ENCODE measurements at regions not wholly inside any gene's neighbourhood (a gene's known extent, or its start where the extent isn't known, plus 50 kb on each side); places are given as distances from the start of the nearest gene placed in this dataset.
"Not testable (repeated sequence)": the region's sequence is repeated elsewhere in the genome, so short reads cannot be mapped to it uniquely, and the experiment has no call there.

- no peak for DNase-seq
- H3K27ac ChIP-seq (replicated peaks), result no peak overlapping the region
- H3K36me3 ChIP-seq, result no peaks in the 10 kb centered on the region
- no peak overlapping the region for H3K4me3 ChIP-seq
- intact Hi-C loops (cut with micrococcal nuclease), result no loop called here
- peaks cover 6% of the 10 kb centered on the region for H3K27me3 ChIP-seq (ENCODE audit: low read depth)
- no peaks in the 10 kb centered on the region for H3K4me1 ChIP-seq
- H3K9me3 ChIP-seq (replicated peaks), result peaks cover 22% of the 10 kb centered on the region
- TF ChIP-seq, protein P1, sequence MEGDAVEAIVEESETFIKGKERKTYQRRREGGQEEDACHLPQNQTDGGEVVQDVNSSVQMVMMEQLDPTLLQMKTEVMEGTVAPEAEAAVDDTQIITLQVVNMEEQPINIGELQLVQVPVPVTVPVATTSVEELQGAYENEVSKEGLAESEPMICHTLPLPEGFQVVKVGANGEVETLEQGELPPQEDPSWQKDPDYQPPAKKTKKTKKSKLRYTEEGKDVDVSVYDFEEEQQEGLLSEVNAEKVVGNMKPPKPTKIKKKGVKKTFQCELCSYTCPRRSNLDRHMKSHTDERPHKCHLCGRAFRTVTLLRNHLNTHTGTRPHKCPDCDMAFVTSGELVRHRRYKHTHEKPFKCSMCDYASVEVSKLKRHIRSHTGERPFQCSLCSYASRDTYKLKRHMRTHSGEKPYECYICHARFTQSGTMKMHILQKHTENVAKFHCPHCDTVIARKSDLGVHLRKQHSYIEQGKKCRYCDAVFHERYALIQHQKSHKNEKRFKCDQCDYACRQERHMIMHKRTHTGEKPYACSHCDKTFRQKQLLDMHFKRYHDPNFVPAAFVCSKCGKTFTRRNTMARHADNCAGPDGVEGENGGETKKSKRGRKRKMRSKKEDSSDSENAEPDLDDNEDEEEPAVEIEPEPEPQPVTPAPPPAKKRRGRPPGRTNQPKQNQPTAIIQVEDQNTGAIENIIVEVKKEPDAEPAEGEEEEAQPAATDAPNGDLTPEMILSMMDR (IDR thresholded peaks at IDR 0.05; ENCODE audit: borderline replicate concordance), result no peak
These were observed 247.3 kb downstream of the PARM1 start for GRCh38 chr4:75180217-75180616.

DNA sequence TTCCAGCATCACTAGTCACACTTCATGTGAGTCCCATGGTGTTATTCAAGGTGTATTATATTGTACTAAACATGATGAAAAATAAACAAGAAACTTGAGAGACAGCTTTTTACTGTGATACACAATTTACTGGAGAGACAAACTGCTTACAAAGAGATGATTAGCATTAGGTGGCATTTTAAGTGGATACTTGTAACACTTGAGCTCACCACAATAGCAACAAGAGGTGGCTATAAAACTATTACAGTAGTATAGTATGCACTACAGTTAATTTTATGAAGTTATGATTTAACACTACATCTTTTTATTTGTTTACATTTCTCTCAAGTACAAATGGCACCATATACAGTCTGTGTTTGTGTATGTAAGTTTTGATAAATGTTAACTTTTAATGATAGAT is 246.6 kb downstream of the PARM1 start:
- TF ChIP-seq, protein P1 (IDR thresholded peaks at IDR 0.05; ENCODE audit: borderline replicate concordance), result no peak
- H3K27me3 ChIP-seq (ENCODE audit: low read depth), result peaks cover 6% of the 10 kb centered on the region

DNA sequence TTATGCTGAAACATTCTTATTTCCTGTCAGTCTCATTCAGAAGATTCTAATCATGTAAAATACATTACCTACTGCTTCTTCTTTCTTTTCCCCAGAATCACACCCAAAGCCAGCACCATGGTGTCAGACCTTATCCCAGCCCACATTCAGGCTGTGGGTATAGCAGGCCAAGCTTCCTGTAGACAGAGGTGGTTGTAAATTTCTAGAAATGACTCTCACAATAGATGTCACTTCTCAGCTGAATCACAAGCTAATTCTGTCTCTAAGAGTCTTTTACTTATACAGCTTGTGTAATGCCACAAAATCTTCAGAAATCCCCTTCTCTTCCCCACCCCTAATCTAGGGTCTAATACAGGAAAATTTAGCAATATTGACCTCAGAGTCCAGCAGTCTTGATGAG is 239.6 kb downstream of the PARM1 start:
- no peak overlapping the region for H3K27ac ChIP-seq (replicated peaks)
- no peaks in the 10 kb centered on the region for H3K4me1 ChIP-seq
- TF ChIP-seq, protein P1 (IDR thresholded peaks at IDR 0.05; ENCODE audit: borderline replicate concordance), result no peak
- H3K36me3 ChIP-seq, result no peaks in the 10 kb centered on the region
- no peaks in the 10 kb centered on the region for H3K27me3 ChIP-seq (ENCODE audit: low read depth)
- intact Hi-C loops (cut with micrococcal nuclease), result no loop called here
- no peaks in the 10 kb centered on the region for H3K9me3 ChIP-seq (replicated peaks)
- DNase-seq, result no peak
- no peak overlapping the region for H3K4me3 ChIP-seq

More for the DNA sequence above, 246.6 kb downstream of the PARM1 start:
- no peak for DNase-seq
- intact Hi-C loops (cut with micrococcal nuclease), result no loop called here
- H3K9me3 ChIP-seq (replicated peaks), result peaks cover 22% of the 10 kb centered on the region
- H3K4me1 ChIP-seq, result no peaks in the 10 kb centered on the region
- no peaks in the 10 kb centered on the region for H3K36me3 ChIP-seq
- no peak overlapping the region for H3K4me3 ChIP-seq
- H3K27ac ChIP-seq (replicated peaks), result no peak overlapping the region

DNA sequence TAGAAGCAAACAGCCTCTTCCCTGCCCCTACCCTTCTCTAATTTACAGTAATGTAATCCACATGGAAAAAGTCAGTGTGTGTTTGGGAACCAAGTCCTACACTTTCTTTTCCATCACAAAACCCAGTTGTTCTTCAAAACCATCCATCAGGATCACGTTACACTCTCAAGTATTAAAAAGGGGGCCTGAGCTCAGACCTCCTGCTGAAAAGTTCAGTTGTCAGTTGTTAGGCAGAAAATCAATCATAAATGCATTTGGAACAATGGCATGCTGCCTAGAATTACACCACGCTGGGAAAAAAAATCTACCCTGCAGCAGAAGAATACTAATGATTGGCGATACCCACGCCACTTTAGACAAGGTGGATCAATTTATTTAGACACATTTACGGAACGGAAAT is 236.5 kb downstream of the PARM1 start:
- Histone ChIP-seq H3K4me1 (no peaks in the 10 kb centered on the region), H3K4me3 (no peak overlapping the region), H3K9me3 (replicated peaks) (peaks cover 21% of the 10 kb centered on the region), H3K27ac (replicated peaks) (no peak overlapping the region), H3K27me3 (ENCODE audit: low read depth) (no peaks in the 10 kb centered on the region), H3K36me3 (no peaks in the 10 kb centered on the region)
- DNase-seq, result no peak
- TF ChIP-seq, protein P1 (IDR thresholded peaks at IDR 0.05; ENCODE audit: borderline replicate concordance), result no peak
- intact Hi-C loops (cut with micrococcal nuclease), result no loop called here

GRCh38 chr4:75169020-75169419 is 236.1 kb downstream of the PARM1 start:
- intact Hi-C loops (cut with micrococcal nuclease), result no loop called here
- DNase-seq, result no peak
- Histone ChIP-seq H3K9me3 (replicated peaks) (peaks cover 21% of the 10 kb centered on the region), H3K36me3 (no peaks in the 10 kb centered on the region), H3K4me3 (no peak overlapping the region), H3K27me3 (ENCODE audit: low read depth) (no peaks in the 10 kb centered on the region), H3K27ac (replicated peaks) (no peak overlapping the region), H3K4me1 (no peaks in the 10 kb centered on the region)
- TF ChIP-seq, protein P1 (IDR thresholded peaks at IDR 0.05; ENCODE audit: borderline replicate concordance), result no peak

GRCh38 chr4:75168548-75168947 is 235.6 kb downstream of the PARM1 start:
- no peak for DNase-seq
- TF ChIP-seq, protein P1 (IDR thresholded peaks at IDR 0.05; ENCODE audit: borderline replicate concordance), result no peak
- Histone ChIP-seq H3K9me3 (replicated peaks) (peaks cover 21% of the 10 kb centered on the region), H3K36me3 (no peaks in the 10 kb centered on the region), H3K4me1 (no peaks in the 10 kb centered on the region), H3K4me3 (no peak overlapping the region), H3K27ac (replicated peaks) (no peak overlapping the region), H3K27me3 (ENCODE audit: low read depth) (no peaks in the 10 kb centered on the region)
- intact Hi-C loops (cut with micrococcal nuclease), result no loop called here

DNA sequence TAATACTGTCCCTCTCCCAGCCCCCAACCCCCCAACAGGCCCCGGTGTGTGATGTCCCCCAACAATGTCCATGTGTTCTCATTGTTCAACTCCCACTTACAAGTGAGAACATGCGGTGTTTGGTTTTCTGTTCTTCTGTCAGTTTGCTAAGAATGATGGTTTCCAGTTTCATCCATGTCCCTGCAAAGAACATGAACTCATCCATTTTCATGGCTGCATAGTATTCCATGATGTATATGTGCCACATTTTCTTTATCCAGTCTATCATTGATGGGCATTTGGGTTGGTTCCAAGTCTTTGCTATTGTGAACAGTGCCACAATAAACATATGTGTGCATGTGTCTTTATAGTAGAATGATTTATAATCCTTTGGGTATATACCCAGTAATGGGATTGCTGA is 232.2 kb downstream of the PARM1 start:
- H3K36me3 ChIP-seq; H3K27ac ChIP-seq (replicated peaks); H3K4me1 ChIP-seq; DNase-seq; H3K4me3 ChIP-seq; intact Hi-C loops (cut with micrococcal nuclease); H3K27me3 ChIP-seq (ENCODE audit: low read depth): not testable (repeated sequence)
- H3K9me3 ChIP-seq (replicated peaks), result peaks cover 21% of the 10 kb centered on the region

Measured in left ventricle myocardium inferior (tissue), 1 donor.